ENCODE measurements at regions not wholly inside any gene's neighbourhood (a gene's known extent, or its start where the extent isn't known, plus 50 kb on each side); places are given as distances from the start of the nearest gene placed in this dataset.

DNA sequence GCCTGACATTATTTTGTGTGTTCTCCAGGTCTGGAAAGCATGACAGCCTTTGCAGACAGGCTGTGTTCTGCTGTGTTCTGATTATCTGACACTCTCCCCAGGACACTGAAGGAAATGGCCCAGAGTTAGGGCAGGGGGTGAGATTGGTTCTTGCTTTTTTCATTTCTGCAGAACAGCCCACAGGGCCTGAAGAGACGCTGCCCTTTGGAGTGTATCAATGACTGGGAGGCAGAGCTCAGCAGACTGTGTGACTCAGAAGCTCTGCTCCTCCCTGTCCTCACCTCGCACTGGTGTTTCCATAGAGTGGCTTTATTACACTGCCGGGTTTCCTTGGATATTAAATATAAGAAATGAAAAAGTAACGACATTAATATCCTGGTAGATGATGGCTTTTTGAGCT, 523.6 kb downstream of the NTRK3 start:
- TF ChIP-seq POLR2AphosphoS5 (IDR thresholded peaks at IDR 0.05; ENCODE audit: low read depth, low read length) (no peak), POLR2A (IDR thresholded peaks at IDR 0.05; ENCODE audit: low read depth, low read length) (no peak), POU2F2 (IDR thresholded peaks at IDR 0.05; ENCODE audit: low read depth, low read length) (no peak)
